ENCODE measurements at regions not wholly inside any gene's neighbourhood (a gene's known extent, or its start where the extent isn't known, plus 50 kb on each side); places are given as distances from the start of the nearest gene placed in this dataset.

- no peaks in the 10 kb centered on the region for H3K36me3 ChIP-seq (ENCODE audit: insufficient read depth, low read length)
- no peak overlapping the region for H3K4me2 ChIP-seq (ENCODE audit: insufficient read depth, low read length)
- no peak overlapping the region for H2AFZ ChIP-seq (ENCODE audit: low read length)
- no peaks in the 10 kb centered on the region for H3K9me3 ChIP-seq (ENCODE audit: low read depth, low read length)
- peak; percentile 59 for DNase-seq (ENCODE audit: insufficient read length, low spot score, missing footprints)
- no peak overlapping the region for H3K4me3 ChIP-seq (ENCODE audit: insufficient read depth, low read length)
- H3K27ac ChIP-seq (ENCODE audit: low read depth, low read length), result no peak overlapping the region
- no peaks in the 10 kb centered on the region for H4K20me1 ChIP-seq (ENCODE audit: insufficient read depth, low read length)
- no peaks in the 10 kb centered on the region for H3K79me2 ChIP-seq (ENCODE audit: insufficient read depth, low read length)
- H3K27me3 ChIP-seq (ENCODE audit: insufficient read depth, low read length), result no peaks in the 10 kb centered on the region
- TF ChIP-seq CTCF (IDR thresholded peaks at IDR 0.05; ENCODE audit: extremely low read depth, low read depth, low read length), result no peak
- no peaks in the 10 kb centered on the region for H3K4me1 ChIP-seq (ENCODE audit: insufficient read depth, low read length)
These were observed 94.9 kb upstream of the NKX2-2 start for GRCh38 chr20:21608777-21609176.

DNA sequence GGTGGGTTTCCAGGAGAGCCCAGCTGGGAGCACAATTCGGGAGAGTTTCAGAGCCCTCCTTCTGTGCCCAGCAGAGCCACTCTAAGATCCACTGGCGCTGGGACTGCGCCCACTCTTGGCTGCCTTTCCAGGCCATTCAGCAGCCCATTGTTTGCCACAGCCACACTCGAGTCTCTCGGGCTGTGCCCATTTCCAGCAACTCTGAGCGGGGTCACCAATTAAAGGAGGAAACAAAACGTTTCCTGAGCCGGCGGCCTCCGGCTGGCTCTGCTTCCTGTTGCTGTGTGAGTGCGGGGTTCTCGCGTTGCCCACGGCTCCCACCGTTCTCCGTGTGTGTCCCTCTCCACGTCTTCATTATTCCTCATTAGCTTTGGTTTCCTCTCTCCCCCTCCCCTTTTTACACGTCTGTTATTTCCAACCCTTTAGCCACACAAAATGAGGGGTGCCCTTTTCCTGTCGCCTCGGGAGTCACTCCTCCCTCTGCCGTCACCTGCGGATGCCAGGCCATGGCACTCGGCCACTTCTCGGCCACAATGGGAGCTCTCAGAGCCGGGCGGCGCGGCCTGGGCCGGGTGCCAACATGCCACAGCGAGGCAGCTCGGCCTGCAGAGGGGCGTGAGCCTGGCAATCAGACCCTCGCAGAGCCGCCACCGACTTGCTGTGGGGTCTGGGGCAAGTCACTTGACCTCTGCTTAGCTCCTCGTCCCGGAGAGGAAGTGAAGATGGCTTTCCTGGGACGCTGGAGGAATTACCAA is 94.3 kb upstream of the NKX2-2 start:
- H3K4me1 ChIP-seq (ENCODE audit: insufficient read depth, low read length), result no peaks in the 10 kb centered on the region
- TF ChIP-seq CTCF (IDR thresholded peaks at IDR 0.05; ENCODE audit: extremely low read depth, low read depth, low read length), result no peak
- H3K4me3 ChIP-seq (ENCODE audit: insufficient read depth, low read length), result no peak overlapping the region
- H3K9me3 ChIP-seq (ENCODE audit: low read depth, low read length), result no peaks in the 10 kb centered on the region
- no peak for DNase-seq (ENCODE audit: insufficient read length, low spot score, missing footprints)
- H3K79me2 ChIP-seq (ENCODE audit: insufficient read depth, low read length), result no peaks in the 10 kb centered on the region
- H3K27ac ChIP-seq (ENCODE audit: low read depth, low read length), result no peak overlapping the region
- H3K4me2 ChIP-seq (ENCODE audit: insufficient read depth, low read length), result no peak overlapping the region
- no peak overlapping the region for H2AFZ ChIP-seq (ENCODE audit: low read length)
- H3K27me3 ChIP-seq (ENCODE audit: insufficient read depth, low read length), result no peaks in the 10 kb centered on the region
- no peaks in the 10 kb centered on the region for H3K36me3 ChIP-seq (ENCODE audit: insufficient read depth, low read length)
- H4K20me1 ChIP-seq (ENCODE audit: insufficient read depth, low read length), result no peaks in the 10 kb centered on the region

DNA sequence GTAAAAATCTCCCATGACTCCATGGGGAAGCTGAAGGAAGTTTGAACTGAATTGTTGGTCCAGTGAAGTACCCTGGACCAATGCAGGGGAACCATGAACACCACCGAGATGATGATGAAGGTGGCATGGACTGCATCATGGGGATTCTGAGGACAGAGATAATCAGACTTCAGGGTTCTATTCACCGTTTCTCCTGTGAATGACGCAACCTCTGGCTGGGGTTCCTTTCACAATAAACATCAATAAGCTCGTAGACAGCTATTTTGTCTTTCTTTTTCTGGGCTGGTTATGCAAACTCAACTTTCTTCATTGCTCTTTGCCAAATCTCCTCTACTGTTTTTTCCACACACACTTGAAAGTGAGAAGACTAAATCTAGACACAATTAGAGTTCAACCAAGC is 87.9 kb upstream of the NKX2-2 start:
- no peak overlapping the region for H3K4me3 ChIP-seq (ENCODE audit: insufficient read depth, low read length)
- DNase-seq (ENCODE audit: insufficient read length, low spot score, missing footprints), result no peak
- H3K36me3 ChIP-seq (ENCODE audit: insufficient read depth, low read length), result no peaks in the 10 kb centered on the region
- H3K27ac ChIP-seq (ENCODE audit: low read depth, low read length), result no peak overlapping the region
- no peak overlapping the region for H2AFZ ChIP-seq (ENCODE audit: low read length)
- no peaks in the 10 kb centered on the region for H3K79me2 ChIP-seq (ENCODE audit: insufficient read depth, low read length)
- no peaks in the 10 kb centered on the region for H3K4me1 ChIP-seq (ENCODE audit: insufficient read depth, low read length)
- no peak overlapping the region for H3K4me2 ChIP-seq (ENCODE audit: insufficient read depth, low read length)
- H3K27me3 ChIP-seq (ENCODE audit: insufficient read depth, low read length), result no peaks in the 10 kb centered on the region
- H4K20me1 ChIP-seq (ENCODE audit: insufficient read depth, low read length), result no peaks in the 10 kb centered on the region
- no peaks in the 10 kb centered on the region for H3K9me3 ChIP-seq (ENCODE audit: low read depth, low read length)
- TF ChIP-seq CTCF (IDR thresholded peaks at IDR 0.05; ENCODE audit: extremely low read depth, low read depth, low read length), result no peak

GRCh38 chr20:21586682-21587081 is 72.8 kb upstream of the NKX2-2 start:
- H4K20me1 ChIP-seq (ENCODE audit: insufficient read depth, low read length), result no peaks in the 10 kb centered on the region
- no peak for DNase-seq (ENCODE audit: insufficient read length, low spot score, missing footprints)
- no peak overlapping the region for H3K4me3 ChIP-seq (ENCODE audit: insufficient read depth, low read length)
- H3K79me2 ChIP-seq (ENCODE audit: insufficient read depth, low read length), result no peaks in the 10 kb centered on the region
- no peak overlapping the region for H2AFZ ChIP-seq (ENCODE audit: low read length)
- no peaks in the 10 kb centered on the region for H3K36me3 ChIP-seq (ENCODE audit: insufficient read depth, low read length)
- no peak overlapping the region for H3K4me2 ChIP-seq (ENCODE audit: insufficient read depth, low read length)
- no peak for TF ChIP-seq CTCF (IDR thresholded peaks at IDR 0.05; ENCODE audit: extremely low read depth, low read depth, low read length)
- H3K27ac ChIP-seq (ENCODE audit: low read depth, low read length), result no peak overlapping the region
- no peaks in the 10 kb centered on the region for H3K4me1 ChIP-seq (ENCODE audit: insufficient read depth, low read length)
- H3K27me3 ChIP-seq (ENCODE audit: insufficient read depth, low read length), result no peaks in the 10 kb centered on the region
- H3K9me3 ChIP-seq (ENCODE audit: low read depth, low read length), result no peaks in the 10 kb centered on the region

All from osteoblast (primary cell).